HFF-Myc (cell line): ENCODE measurements at regions not wholly inside any gene's neighbourhood (a gene's known extent, or its start where the extent isn't known, plus 50 kb on each side); places are given as distances from the start of the nearest gene placed in this dataset.

Experiments used
- DNase-seq: peaks from one replicate; pipeline ENCODE4 v3.0.0-alpha.2; 2011; ENCODE audit warnings: low read depth; ENCODE audit errors: extremely low read depth
- H3K4me3 ChIP-seq: replicated peaks from 2 replicates; pipeline ENCODE4 v1.5.1; 2011; ENCODE audit warnings: low read depth, mild to moderate bottlenecking, control low read depth, low read length
- TF ChIP-seq, protein P1 (sequence below): IDR thresholded peaks from 2 replicates; pipeline ENCODE4 v1.5.1; 2012; ENCODE audit warnings: mild to moderate bottlenecking, low read depth, low read length, control low read depth; ENCODE audit errors: missing control alignments

DNA sequence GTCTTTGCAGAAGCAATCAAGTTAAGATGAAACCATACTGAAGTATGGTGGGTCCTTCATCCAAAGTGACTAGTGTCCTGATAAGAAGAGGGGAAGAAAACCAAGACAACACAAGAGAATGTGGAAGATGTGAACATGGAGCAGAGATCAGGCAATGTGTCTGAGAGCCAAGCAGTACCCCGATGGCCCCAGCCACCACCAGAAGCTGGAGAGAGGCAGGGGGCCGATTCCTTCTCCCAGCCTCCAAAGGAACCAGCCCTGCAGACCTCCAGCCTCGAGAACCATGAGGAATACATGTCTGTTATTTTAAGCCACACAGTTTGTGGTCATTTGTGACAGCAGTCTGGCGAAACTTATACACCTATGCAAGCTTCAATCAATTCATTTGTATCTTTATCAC, 93.2 kb downstream of the IRS2 start:
- no peak for DNase-seq
- H3K4me3 ChIP-seq = no peak overlapping the region
- TF ChIP-seq, protein P1, sequence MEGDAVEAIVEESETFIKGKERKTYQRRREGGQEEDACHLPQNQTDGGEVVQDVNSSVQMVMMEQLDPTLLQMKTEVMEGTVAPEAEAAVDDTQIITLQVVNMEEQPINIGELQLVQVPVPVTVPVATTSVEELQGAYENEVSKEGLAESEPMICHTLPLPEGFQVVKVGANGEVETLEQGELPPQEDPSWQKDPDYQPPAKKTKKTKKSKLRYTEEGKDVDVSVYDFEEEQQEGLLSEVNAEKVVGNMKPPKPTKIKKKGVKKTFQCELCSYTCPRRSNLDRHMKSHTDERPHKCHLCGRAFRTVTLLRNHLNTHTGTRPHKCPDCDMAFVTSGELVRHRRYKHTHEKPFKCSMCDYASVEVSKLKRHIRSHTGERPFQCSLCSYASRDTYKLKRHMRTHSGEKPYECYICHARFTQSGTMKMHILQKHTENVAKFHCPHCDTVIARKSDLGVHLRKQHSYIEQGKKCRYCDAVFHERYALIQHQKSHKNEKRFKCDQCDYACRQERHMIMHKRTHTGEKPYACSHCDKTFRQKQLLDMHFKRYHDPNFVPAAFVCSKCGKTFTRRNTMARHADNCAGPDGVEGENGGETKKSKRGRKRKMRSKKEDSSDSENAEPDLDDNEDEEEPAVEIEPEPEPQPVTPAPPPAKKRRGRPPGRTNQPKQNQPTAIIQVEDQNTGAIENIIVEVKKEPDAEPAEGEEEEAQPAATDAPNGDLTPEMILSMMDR = no peak

- H3K4me3 ChIP-seq = no peak overlapping the region
- TF ChIP-seq, protein P1 = no peak
- DNase-seq = no peak
These were observed 94.7 kb downstream of the IRS2 start for GRCh38 chr13:109691689-109692088.

GRCh38 chr13:109687559-109688448, 98.6 kb downstream of the IRS2 start:
- TF ChIP-seq, protein P1 = no peak
- no peak for DNase-seq
- no peak overlapping the region for H3K4me3 ChIP-seq

DNA sequence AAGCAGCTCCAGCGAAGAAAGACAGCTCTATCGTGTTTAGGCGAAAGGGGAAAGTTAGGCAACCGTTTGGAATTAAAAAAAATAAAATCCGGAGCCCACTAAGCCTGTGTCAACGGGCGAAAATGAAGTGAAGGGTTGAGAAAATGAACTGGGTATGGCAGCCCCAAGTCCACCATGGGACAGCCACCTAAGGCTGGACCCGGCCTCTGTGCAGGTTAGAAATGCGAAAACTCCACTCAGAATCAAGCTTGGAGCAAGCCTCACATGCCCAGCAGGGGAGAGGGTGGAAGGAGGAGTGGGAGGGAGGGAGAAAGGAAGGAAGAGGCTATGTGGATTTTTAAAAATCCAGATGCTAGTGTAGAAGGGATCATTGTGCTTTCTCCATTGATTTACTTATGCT, 101.2 kb downstream of the IRS2 start:
- TF ChIP-seq, protein P1 = no peak
- H3K4me3 ChIP-seq = no peak overlapping the region
- no peak for DNase-seq

DNA sequence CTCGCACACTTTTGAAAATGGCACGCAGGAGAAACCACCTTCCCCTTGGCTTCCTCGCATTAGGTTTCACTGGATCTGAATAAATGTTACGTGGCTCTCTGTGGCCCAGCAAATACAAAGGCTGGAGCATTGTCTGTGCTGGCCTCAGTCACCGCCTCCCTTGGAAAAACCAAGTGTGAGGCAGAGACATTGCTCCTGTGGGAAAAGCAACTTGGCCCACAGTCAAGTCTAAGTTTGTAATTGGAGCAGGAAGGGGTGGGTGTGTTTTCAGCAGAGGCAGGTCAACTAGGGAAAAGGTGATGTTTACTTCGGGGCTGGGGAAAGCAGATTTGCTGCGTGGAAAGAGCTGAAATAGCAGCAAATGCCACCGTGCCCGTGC, 101.6 kb downstream of the IRS2 start:
- no peak for DNase-seq
- no peak overlapping the region for H3K4me3 ChIP-seq
- TF ChIP-seq, protein P1 = no peak

GRCh38 chr13:109684084-109684823, 102.1 kb downstream of the IRS2 start:
- DNase-seq = no peak
- no peak overlapping the region for H3K4me3 ChIP-seq
- TF ChIP-seq, protein P1 = no peak
